ENCODE measurements at regions not wholly inside any gene's neighbourhood (a gene's known extent, or its start where the extent isn't known, plus 50 kb on each side); places are given as distances from the start of the nearest gene placed in this dataset.

DNA sequence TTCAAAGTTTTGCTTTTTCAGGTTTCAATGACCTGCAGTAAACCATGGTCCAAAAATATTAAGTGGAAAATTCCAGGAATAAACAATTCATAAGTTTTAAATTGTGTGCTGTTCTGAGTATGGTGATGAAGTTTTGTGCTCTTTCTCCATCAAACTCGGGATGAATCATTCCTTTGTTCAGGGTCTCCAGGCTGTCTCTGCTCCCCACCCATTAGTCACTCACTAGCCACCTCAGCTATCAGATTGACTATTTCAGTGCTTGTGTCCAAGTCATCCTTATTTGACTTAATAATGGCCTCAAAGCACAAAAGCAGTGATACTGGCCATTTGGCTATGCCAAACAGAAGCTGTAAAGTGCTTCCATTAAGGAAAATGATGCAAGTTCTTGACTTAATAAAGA, 1140.4 kb downstream of the EFNB2 start:
- H3K27ac ChIP-seq: no peak overlapping the region
- no peaks in the 10 kb centered on the region for H3K36me3 ChIP-seq
- ATAC-seq: no peak
- no peaks in the 10 kb centered on the region for H3K9me3 ChIP-seq
- H3K4me3 ChIP-seq: no peak overlapping the region
- no peak for DNase-seq
- TF ChIP-seq, protein P1, sequence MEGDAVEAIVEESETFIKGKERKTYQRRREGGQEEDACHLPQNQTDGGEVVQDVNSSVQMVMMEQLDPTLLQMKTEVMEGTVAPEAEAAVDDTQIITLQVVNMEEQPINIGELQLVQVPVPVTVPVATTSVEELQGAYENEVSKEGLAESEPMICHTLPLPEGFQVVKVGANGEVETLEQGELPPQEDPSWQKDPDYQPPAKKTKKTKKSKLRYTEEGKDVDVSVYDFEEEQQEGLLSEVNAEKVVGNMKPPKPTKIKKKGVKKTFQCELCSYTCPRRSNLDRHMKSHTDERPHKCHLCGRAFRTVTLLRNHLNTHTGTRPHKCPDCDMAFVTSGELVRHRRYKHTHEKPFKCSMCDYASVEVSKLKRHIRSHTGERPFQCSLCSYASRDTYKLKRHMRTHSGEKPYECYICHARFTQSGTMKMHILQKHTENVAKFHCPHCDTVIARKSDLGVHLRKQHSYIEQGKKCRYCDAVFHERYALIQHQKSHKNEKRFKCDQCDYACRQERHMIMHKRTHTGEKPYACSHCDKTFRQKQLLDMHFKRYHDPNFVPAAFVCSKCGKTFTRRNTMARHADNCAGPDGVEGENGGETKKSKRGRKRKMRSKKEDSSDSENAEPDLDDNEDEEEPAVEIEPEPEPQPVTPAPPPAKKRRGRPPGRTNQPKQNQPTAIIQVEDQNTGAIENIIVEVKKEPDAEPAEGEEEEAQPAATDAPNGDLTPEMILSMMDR (IDR thresholded peaks at IDR 0.05): no peak
- intact Hi-C loops (cut with DNase I): no loop called here
- H3K4me1 ChIP-seq: no peaks in the 10 kb centered on the region
- no peaks in the 10 kb centered on the region for H3K27me3 ChIP-seq (ENCODE audit: low read depth)

DNA sequence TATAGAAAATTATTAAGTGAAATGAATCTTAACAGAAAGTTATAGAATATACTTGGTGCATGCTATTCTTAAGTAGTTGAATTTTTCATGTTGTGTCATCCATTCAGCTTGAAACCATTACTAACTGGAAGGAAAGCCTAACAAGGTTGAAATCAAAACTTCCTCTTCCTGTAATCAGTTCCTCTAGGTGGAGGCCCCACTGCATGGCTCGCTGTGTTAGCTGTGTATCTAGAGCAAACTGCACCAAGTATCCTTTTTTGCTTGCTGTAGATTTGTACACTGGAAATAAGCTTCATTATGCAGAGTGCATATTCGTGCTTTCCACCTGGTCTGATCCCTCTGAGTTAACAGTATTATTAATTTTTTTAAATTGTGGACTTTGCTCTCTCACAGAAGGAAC, 1146.1 kb downstream of the EFNB2 start:
- Histone ChIP-seq H3K27me3 (ENCODE audit: low read depth) (no peaks in the 10 kb centered on the region), H3K36me3 (no peaks in the 10 kb centered on the region), H3K4me1 (no peaks in the 10 kb centered on the region), H3K4me3 (no peak overlapping the region), H3K9me3 (no peaks in the 10 kb centered on the region), H3K27ac (no peak overlapping the region)
- intact Hi-C loops (cut with DNase I): no loop called here
- DNase-seq (no peak), ATAC-seq (no peak)
- TF ChIP-seq, protein P1 (IDR thresholded peaks at IDR 0.05): no peak

DNA sequence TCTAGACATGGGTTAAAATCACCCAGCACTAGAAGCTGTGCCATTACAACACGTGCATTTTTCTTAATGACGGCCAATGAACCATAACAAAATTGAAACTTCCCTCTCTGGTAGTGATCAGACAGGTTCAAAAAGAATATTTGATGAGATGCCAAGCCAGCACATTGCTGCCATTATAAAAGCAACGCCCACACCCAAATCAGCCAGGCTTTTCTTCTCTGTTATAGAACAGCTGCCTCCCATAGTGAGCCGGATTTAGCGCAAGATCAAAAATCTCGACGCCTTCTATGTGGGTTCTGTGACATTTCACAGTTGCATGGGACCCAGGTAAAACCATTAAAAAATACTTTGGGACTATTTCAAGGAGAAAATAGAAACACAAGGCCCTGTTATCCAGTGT, 1158.0 kb downstream of the EFNB2 start:
- Histone ChIP-seq H3K4me3 (no peak overlapping the region), H3K36me3 (no peaks in the 10 kb centered on the region), H3K4me1 (no peaks in the 10 kb centered on the region), H3K27me3 (ENCODE audit: low read depth) (no peaks in the 10 kb centered on the region), H3K9me3 (no peaks in the 10 kb centered on the region), H3K27ac (no peak overlapping the region)
- TF ChIP-seq, protein P1 (IDR thresholded peaks at IDR 0.05): no peak
- intact Hi-C loops (cut with DNase I): no loop called here
- ATAC-seq: no peak
- no peak for DNase-seq

DNA sequence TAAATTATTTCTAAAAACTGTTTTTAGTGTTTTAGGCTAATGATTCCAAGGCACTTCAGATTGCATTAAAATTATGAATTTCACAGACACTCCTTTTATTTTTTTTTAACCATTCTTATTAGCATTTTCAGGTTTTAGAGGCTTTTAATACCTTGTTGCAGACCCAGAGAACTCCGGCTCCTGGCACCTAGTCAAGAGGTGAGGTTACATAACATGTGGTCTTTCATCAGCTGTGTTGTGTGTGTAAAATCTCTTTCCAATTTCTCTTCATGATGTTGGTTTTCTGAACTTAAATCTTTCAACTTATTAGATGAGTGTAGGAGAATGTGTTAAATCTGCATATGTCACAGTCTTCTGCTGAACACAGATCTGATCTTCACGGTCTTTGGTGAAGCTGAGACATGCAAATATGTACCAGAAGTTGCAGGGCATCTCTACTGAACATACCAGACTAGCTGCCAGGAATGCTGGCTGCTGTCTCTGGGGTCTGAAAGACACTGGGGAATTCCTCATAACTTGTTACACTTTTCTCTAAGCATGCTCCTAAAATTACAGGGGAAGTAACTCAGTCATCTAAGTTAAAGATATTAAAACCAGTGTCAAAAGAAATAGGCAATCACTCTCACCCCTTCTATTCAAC, 1165.3 kb downstream of the EFNB2 start:
- no peak for DNase-seq

DNA sequence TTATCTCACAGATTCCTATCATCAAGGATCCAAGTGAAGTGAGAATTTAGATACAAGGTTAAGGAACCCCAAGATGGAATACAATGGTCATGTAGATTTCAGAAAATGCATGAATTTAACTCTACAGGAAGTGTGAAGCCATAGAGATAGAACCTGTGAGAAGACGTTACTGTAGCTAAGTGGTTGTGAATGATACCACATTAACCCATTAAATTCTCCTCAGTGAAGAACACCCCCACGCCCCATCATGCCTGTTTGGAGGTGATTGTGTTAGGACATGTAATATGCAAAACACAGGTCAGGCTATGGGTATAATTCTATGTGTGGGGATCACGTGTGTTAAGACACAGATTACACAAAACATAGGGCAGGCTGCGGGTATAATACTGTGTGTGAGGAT, 1166.7 kb downstream of the EFNB2 start:
- intact Hi-C loops (cut with DNase I): no loop called here
- no peak overlapping the region for H3K27ac ChIP-seq
- no peaks in the 10 kb centered on the region for H3K9me3 ChIP-seq
- no peak for ATAC-seq
- TF ChIP-seq, protein P1 (IDR thresholded peaks at IDR 0.05): no peak
- H3K36me3 ChIP-seq: no peaks in the 10 kb centered on the region
- no peaks in the 10 kb centered on the region for H3K27me3 ChIP-seq (ENCODE audit: low read depth)
- no peak overlapping the region for H3K4me3 ChIP-seq
- DNase-seq: no peak
- H3K4me1 ChIP-seq: no peaks in the 10 kb centered on the region

More for the DNA sequence above, 1165.3 kb downstream of the EFNB2 start:
- no peaks in the 10 kb centered on the region for H3K9me3 ChIP-seq
- H3K36me3 ChIP-seq: no peaks in the 10 kb centered on the region
- intact Hi-C loops (cut with DNase I): no loop called here
- H3K4me1 ChIP-seq: no peaks in the 10 kb centered on the region
- no peak overlapping the region for H3K4me3 ChIP-seq
- H3K27ac ChIP-seq: no peak overlapping the region
- no peak for ATAC-seq
- H3K27me3 ChIP-seq (ENCODE audit: low read depth): no peaks in the 10 kb centered on the region
- TF ChIP-seq, protein P1 (IDR thresholded peaks at IDR 0.05): no peak
